HCT116 (cell line): ENCODE measurements at regions not wholly inside any gene's neighbourhood (a gene's known extent, or its start where the extent isn't known, plus 50 kb on each side); places are given as distances from the start of the nearest gene placed in this dataset.

Experiments
- CTCF ChIP-seq, 3 experiments: fragments of 200-600 bp in 1 of 3; sonication (generic) in 1 of 3; IDR thresholded peaks in 2 of 3; conservative IDR thresholded peaks in 1 of 3; 2 replicates each; pipeline ENCODE4 v1.5.1; 2012 to 2017; ENCODE audit warnings: low read depth in 2 of 3, low read length in 2 of 3, antibody characterized with exemption in 1 of 3, borderline replicate concordance in 1 of 3, control low read depth in 1 of 3, mild to moderate bottlenecking in 1 of 3, mixed read lengths in 1 of 3, mixed run types in 1 of 3, moderate library complexity in 1 of 3; ENCODE audit not compliant: insufficient read depth in 1 of 3
- ELF1 ChIP-seq: IDR thresholded peaks from 2 replicates; pipeline ENCODE4 v1.6.1; 2012; ENCODE audit warnings: low read depth, borderline replicate concordance
- TF ChIP-seq, protein P1 (sequence below): IDR thresholded peaks from 2 replicates; pipeline ENCODE4 v1.6.1; 2012; ENCODE audit warnings: low read depth

DNA sequence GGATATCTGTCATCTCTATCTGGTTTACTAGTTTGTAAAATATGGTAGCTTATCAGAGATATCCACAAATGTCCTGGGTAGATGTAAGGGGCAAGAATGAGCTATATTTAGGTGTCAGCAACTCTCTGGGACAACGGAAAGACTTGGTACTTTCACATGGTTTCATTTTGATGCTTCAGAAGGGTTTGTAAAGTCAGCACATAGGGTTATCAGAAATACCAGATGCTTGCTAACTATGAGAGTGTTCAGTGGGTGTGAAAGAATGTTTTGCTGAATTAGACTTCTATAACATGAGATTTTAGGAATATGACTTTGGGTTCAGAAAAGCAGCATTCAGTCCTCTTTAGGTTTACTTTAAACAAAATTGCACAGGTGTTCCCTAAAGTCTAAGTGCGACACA lies 466.5 kb upstream of the PDZRN3 start:
- TF ChIP-seq, protein P1, sequence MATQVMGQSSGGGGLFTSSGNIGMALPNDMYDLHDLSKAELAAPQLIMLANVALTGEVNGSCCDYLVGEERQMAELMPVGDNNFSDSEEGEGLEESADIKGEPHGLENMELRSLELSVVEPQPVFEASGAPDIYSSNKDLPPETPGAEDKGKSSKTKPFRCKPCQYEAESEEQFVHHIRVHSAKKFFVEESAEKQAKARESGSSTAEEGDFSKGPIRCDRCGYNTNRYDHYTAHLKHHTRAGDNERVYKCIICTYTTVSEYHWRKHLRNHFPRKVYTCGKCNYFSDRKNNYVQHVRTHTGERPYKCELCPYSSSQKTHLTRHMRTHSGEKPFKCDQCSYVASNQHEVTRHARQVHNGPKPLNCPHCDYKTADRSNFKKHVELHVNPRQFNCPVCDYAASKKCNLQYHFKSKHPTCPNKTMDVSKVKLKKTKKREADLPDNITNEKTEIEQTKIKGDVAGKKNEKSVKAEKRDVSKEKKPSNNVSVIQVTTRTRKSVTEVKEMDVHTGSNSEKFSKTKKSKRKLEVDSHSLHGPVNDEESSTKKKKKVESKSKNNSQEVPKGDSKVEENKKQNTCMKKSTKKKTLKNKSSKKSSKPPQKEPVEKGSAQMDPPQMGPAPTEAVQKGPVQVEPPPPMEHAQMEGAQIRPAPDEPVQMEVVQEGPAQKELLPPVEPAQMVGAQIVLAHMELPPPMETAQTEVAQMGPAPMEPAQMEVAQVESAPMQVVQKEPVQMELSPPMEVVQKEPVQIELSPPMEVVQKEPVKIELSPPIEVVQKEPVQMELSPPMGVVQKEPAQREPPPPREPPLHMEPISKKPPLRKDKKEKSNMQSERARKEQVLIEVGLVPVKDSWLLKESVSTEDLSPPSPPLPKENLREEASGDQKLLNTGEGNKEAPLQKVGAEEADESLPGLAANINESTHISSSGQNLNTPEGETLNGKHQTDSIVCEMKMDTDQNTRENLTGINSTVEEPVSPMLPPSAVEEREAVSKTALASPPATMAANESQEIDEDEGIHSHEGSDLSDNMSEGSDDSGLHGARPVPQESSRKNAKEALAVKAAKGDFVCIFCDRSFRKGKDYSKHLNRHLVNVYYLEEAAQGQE: no peak
- no peak for TF ChIP-seq ELF1
- TF ChIP-seq CTCF (IDR thresholded peaks at IDR 0.05 in 2 of 3, conservative IDR thresholded peaks at IDR 0.05 in 1 of 3; ENCODE audit: borderline replicate concordance in 1 of 3, insufficient read depth in 1 of 3, low read depth in 2 of 3, low read length in 2 of 3): no peak
